WTC11 (cell line): ENCODE measurements at regions not wholly inside any gene's neighbourhood (a gene's known extent, or its start where the extent isn't known, plus 50 kb on each side); places are given as distances from the start of the nearest gene placed in this dataset.

Experiments
- ATAC-seq: fragments of 200-7000 bp; cut with Tn5 transposase; 2 replicates; pipeline ENCODE4 v1.10.0; 2021; ENCODE audit warnings: mild to moderate bottlenecking, moderate library complexity
- CTCF ChIA-PET: fragments of 300-600 bp; sonication (Branson Sonifier 250); formaldehyde crosslinking; loops from one replicate; lab custom pipeline; 2021; ENCODE audit warnings: antibody characterized with exemption; lab: Charles Lee
- POLR2A ChIA-PET: fragments of 350-600 bp; sonication (Branson Sonifier 250); formaldehyde crosslinking; loops from one replicate; lab custom pipeline; 2021; ENCODE audit warnings: antibody characterized with exemption; lab: Charles Lee
- DNase-seq: peaks from one replicate; pipeline ENCODE4 v3.0.0; 2021; ENCODE audit warnings: low spot score
- H3K27ac Mint-ChIP-seq: 2 replicates; pipeline ENCODE4 v1.8.0; 2021; ENCODE audit warnings: mixed read lengths
- H3K27me3 Mint-ChIP-seq: 2 replicates; pipeline ENCODE4 v1.8.0; 2021; ENCODE audit warnings: low read depth, mild to moderate bottlenecking, moderate library complexity, mixed read lengths
- H3K36me3 Mint-ChIP-seq: 2 replicates; pipeline ENCODE4 v1.8.0; 2021; ENCODE audit warnings: mixed read lengths
- H3K4me1 Mint-ChIP-seq: 2 replicates; pipeline ENCODE4 v1.8.0; 2022; ENCODE audit warnings: mixed read lengths
- H3K4me3 Mint-ChIP-seq: 2 replicates; pipeline ENCODE4 v1.8.0; 2021; ENCODE audit warnings: mild to moderate bottlenecking, moderate library complexity, mixed read lengths
- H3K9me3 Mint-ChIP-seq: 2 replicates; pipeline ENCODE4 v1.8.0; 2021; ENCODE audit warnings: mixed read lengths
- AR ChIP-seq: fragments of 250-450 bp; sonication (Bioruptor Pico); IDR thresholded peaks from 2 replicates; pipeline ENCODE4 v1.9.0; 2021; ENCODE audit warnings: mild to moderate bottlenecking
- CBFB ChIP-seq: sonication (generic); formaldehyde crosslinking; IDR thresholded peaks from 2 replicates; pipeline ENCODE4 v1.8.1; 2022; ENCODE audit warnings: mild to moderate bottlenecking, low read depth, missing genetic modification reagents
- E2F5 ChIP-seq: sonication (generic); formaldehyde crosslinking; IDR thresholded peaks from 2 replicates; pipeline ENCODE4 v1.8.1; 2022; ENCODE audit warnings: mild to moderate bottlenecking, moderate library complexity, missing genetic modification reagents
- EMX1 ChIP-seq: fragments of 250-450 bp; sonication (Bioruptor Pico); IDR thresholded peaks from 2 replicates; pipeline ENCODE4 v1.8.0; 2021; ENCODE audit warnings: mild to moderate bottlenecking
- GABPB1 ChIP-seq: sonication (generic); formaldehyde crosslinking; IDR thresholded peaks from 2 replicates; pipeline ENCODE4 v1.8.1; 2023; ENCODE audit warnings: mild to moderate bottlenecking, missing genetic modification reagents
- GTF2I ChIP-seq: fragments of 250-450 bp; sonication (Bioruptor Pico); conservative IDR thresholded peaks from 2 replicates; pipeline ENCODE4 v1.4.0; 2021; ENCODE audit warnings: mild to moderate bottlenecking
- JAZF1 ChIP-seq: fragments of 250-450 bp; sonication (Bioruptor Pico); IDR thresholded peaks from 2 replicates; pipeline ENCODE4 v1.9.0; 2021; ENCODE audit warnings: moderate library complexity, mild to moderate bottlenecking, inconsistent platforms
- JUN ChIP-seq: sonication (generic); formaldehyde crosslinking; IDR thresholded peaks from 2 replicates; pipeline ENCODE4 v1.8.0; 2023; ENCODE audit warnings: mild to moderate bottlenecking, missing genetic modification reagents
- NR3C1 ChIP-seq: sonication (generic); formaldehyde crosslinking; conservative IDR thresholded peaks from 2 replicates; pipeline ENCODE4 v1.8.1; 2023; ENCODE audit warnings: low read depth, mild to moderate bottlenecking, missing genetic modification reagents
- OVOL2 ChIP-seq: fragments of 250-450 bp; sonication (Bioruptor Pico); IDR thresholded peaks from 2 replicates; pipeline ENCODE4 v1.9.0; 2021; ENCODE audit warnings: mild to moderate bottlenecking, borderline replicate concordance
- SMAD3 ChIP-seq: sonication (generic); formaldehyde crosslinking; IDR thresholded peaks from 2 replicates; pipeline ENCODE4 v1.8.0; 2022; ENCODE audit warnings: missing genetic modification reagents, mild to moderate bottlenecking, borderline replicate concordance
- SMAD4 ChIP-seq: sonication (generic); formaldehyde crosslinking; IDR thresholded peaks from 2 replicates; pipeline ENCODE4 v1.8.0; 2022; ENCODE audit warnings: mild to moderate bottlenecking, missing genetic modification reagents
- SOX15 ChIP-seq: fragments of 250-450 bp; sonication (Bioruptor Pico); IDR thresholded peaks from 2 replicates; pipeline ENCODE4 v1.9.0; 2021; ENCODE audit warnings: mild to moderate bottlenecking
- TEAD1 ChIP-seq: sonication (generic); formaldehyde crosslinking; IDR thresholded peaks from 2 replicates; pipeline ENCODE4 v1.8.0; 2022; ENCODE audit warnings: mild to moderate bottlenecking, missing genetic modification reagents
- USF2 ChIP-seq: sonication (generic); formaldehyde crosslinking; IDR thresholded peaks from 2 replicates; pipeline ENCODE4 v1.8.1; 2023; ENCODE audit warnings: mild to moderate bottlenecking, missing genetic modification reagents, moderate library complexity
- ZBTB21 ChIP-seq: sonication (generic); formaldehyde crosslinking; IDR thresholded peaks from 2 replicates; pipeline ENCODE4 v1.8.1; 2023; ENCODE audit warnings: mild to moderate bottlenecking, missing genetic modification reagents, borderline replicate concordance
- ZMAT4 ChIP-seq: fragments of 250-450 bp; sonication (Bioruptor Pico); IDR thresholded peaks from 2 replicates; pipeline ENCODE4 v1.9.0; 2021; ENCODE audit warnings: mild to moderate bottlenecking
- ZNF138 ChIP-seq: sonication (generic); formaldehyde crosslinking; conservative IDR thresholded peaks from 2 replicates; pipeline ENCODE4 v1.8.1; 2022; ENCODE audit warnings: mild to moderate bottlenecking, moderate library complexity, missing genetic modification reagents
- ZNF232 ChIP-seq: sonication (generic); formaldehyde crosslinking; IDR thresholded peaks from 2 replicates; pipeline ENCODE4 v1.8.0; 2022; ENCODE audit warnings: mild to moderate bottlenecking, missing genetic modification reagents
- ZNF512 ChIP-seq: sonication (generic); formaldehyde crosslinking; IDR thresholded peaks from 2 replicates; pipeline ENCODE4 v1.8.1; 2022; ENCODE audit warnings: missing genetic modification reagents, borderline replicate concordance
- ZNF671 ChIP-seq: fragments of 250-450 bp; sonication (Bioruptor Pico); IDR thresholded peaks from 2 replicates; pipeline ENCODE4 v1.8.0; 2021; ENCODE audit warnings: mild to moderate bottlenecking
- TF ChIP-seq, protein P1 (sequence below): fragments of 250-450 bp; sonication (Bioruptor Pico); conservative IDR thresholded peaks from 2 replicates; pipeline ENCODE4 v1.9.0; 2021; ENCODE audit warnings: mild to moderate bottlenecking
- TF ChIP-seq, protein P2 (sequence below): sonication (generic); formaldehyde crosslinking; IDR thresholded peaks from 2 replicates; pipeline ENCODE4 v1.8.0; 2023; ENCODE audit warnings: missing genetic modification reagents, mild to moderate bottlenecking, borderline replicate concordance
- TF ChIP-seq, protein P3 (sequence below): sonication (generic); formaldehyde crosslinking; IDR thresholded peaks from 2 replicates; pipeline ENCODE4 v1.8.1; 2023; ENCODE audit warnings: mild to moderate bottlenecking, missing genetic modification reagents, moderate library complexity

DNA sequence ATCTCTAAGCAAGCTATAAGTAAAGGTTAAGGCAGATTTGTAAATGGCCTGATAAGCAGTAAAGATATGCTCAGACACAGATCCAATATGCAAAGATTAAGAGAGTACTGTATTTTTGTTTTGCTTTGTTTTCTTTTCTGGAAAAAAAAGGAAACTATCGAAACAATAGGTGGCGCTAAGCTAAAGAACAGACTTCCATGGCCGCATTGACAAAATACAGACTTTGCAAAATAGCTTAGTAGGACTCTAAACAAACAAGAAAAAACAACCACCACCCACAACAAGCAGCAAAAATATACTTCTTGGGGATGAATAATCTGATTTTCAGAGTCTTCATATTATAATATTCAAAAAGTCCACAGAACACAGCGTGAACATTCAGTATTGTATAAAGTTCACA, 758.4 kb upstream of the ROBO1 start:
- Mint-ChIP-seq H3K27me3 (no peaks in the 10 kb centered on the region), H3K27ac (no peak overlapping the region), H3K36me3 (peaks cover 5% of the 10 kb centered on the region), H3K4me1 (peaks cover 6% of the 10 kb centered on the region), H3K9me3 (peaks cover 23% of the 10 kb centered on the region), H3K4me3 (no peak overlapping the region)
- POLR2A ChIA-PET: no interaction called here
- no peak for TF ChIP-seq SMAD4 (CRISPR knock-in tag)
- no peak for TF ChIP-seq EMX1 (CRISPR knock-in tag)
- TF ChIP-seq AR (CRISPR knock-in tag): no peak
- no peak for TF ChIP-seq NR3C1
- TF ChIP-seq ZNF671 (CRISPR knock-in tag): no peak
- TF ChIP-seq JUN (CRISPR knock-in tag): no peak
- no peak for TF ChIP-seq ZBTB21 (CRISPR knock-in tag)
- no peak for TF ChIP-seq SOX15
- TF ChIP-seq ZNF512 (CRISPR knock-in tag): no peak
- no peak for TF ChIP-seq USF2 (CRISPR knock-in tag)
- TF ChIP-seq ZMAT4: no peak
- no peak for TF ChIP-seq ZNF232 (CRISPR knock-in tag)
- TF ChIP-seq JAZF1 (CRISPR knock-in tag): no peak
- no peak for TF ChIP-seq CBFB (CRISPR knock-in tag)
- no peak for TF ChIP-seq TEAD1
- TF ChIP-seq, protein P1, sequence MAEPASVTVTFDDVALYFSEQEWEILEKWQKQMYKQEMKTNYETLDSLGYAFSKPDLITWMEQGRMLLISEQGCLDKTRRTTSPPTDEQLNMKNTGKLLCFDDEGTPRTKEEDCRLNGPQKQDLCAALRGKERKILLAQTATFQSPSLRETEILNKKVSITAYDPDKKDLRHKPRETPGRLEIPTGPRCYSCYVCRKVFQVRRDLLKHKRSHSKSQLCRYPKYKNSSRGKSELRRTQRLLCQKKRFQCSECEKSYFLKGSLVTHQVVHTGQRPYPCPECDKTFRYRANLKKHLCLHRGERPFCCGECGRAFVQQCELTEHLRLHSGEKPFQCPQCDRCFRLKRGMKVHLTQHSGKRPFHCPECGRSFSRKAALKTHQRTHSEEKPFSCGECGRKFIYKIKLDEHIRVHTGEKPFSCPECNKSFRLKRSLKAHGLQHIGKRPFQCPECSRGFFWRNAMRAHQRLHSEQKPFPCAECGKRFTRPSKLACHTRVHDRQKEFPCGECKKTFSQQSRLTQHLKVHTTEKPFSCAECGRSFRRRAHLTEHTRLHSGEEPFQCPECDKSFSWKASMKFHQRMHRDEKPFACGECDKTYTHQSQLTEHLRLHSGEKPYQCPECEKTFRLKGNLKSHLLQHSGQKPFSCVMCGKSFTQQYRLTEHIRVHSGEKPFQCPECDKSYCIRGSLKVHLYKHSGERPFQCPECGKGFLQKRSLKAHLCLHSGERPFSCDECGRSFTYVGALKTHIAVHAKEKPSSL (CRISPR knock-in tag): no peak
- no peak for TF ChIP-seq E2F5 (CRISPR knock-in tag)
- CTCF ChIA-PET: interaction anchor here (0.6 to 1.7 kb wide), 7 partner anchors 10 to 594 kb away, joined by 3 to 6 read pairs (median 3); no protein-coding TSS in a partner anchor
- DNase-seq (no peak), ATAC-seq (no peak)

GRCh38 chr3:80521081-80521480, 753.3 kb upstream of the ROBO1 start:
- no peak for DNase-seq
- H3K4me3 Mint-ChIP-seq: no peak overlapping the region
- ChIA-PET CTCF (no interaction called here), POLR2A (no interaction called here)
- peaks cover 6% of the 10 kb centered on the region for H3K4me1 Mint-ChIP-seq
- no peaks in the 10 kb centered on the region for H3K27me3 Mint-ChIP-seq
- H3K27ac Mint-ChIP-seq: no peak overlapping the region
- no peaks in the 10 kb centered on the region for H3K9me3 Mint-ChIP-seq
- H3K36me3 Mint-ChIP-seq: no peaks in the 10 kb centered on the region
- ATAC-seq: no peak
- TF ChIP-seq ZNF138 (no peak), GTF2I (CRISPR knock-in tag) (no peak), GABPB1 (CRISPR knock-in tag) (no peak), SMAD3 (CRISPR knock-in tag) (no peak), OVOL2 (CRISPR knock-in tag) (no peak), ZBTB21 (CRISPR knock-in tag) (no peak)
- TF ChIP-seq, protein P2, sequence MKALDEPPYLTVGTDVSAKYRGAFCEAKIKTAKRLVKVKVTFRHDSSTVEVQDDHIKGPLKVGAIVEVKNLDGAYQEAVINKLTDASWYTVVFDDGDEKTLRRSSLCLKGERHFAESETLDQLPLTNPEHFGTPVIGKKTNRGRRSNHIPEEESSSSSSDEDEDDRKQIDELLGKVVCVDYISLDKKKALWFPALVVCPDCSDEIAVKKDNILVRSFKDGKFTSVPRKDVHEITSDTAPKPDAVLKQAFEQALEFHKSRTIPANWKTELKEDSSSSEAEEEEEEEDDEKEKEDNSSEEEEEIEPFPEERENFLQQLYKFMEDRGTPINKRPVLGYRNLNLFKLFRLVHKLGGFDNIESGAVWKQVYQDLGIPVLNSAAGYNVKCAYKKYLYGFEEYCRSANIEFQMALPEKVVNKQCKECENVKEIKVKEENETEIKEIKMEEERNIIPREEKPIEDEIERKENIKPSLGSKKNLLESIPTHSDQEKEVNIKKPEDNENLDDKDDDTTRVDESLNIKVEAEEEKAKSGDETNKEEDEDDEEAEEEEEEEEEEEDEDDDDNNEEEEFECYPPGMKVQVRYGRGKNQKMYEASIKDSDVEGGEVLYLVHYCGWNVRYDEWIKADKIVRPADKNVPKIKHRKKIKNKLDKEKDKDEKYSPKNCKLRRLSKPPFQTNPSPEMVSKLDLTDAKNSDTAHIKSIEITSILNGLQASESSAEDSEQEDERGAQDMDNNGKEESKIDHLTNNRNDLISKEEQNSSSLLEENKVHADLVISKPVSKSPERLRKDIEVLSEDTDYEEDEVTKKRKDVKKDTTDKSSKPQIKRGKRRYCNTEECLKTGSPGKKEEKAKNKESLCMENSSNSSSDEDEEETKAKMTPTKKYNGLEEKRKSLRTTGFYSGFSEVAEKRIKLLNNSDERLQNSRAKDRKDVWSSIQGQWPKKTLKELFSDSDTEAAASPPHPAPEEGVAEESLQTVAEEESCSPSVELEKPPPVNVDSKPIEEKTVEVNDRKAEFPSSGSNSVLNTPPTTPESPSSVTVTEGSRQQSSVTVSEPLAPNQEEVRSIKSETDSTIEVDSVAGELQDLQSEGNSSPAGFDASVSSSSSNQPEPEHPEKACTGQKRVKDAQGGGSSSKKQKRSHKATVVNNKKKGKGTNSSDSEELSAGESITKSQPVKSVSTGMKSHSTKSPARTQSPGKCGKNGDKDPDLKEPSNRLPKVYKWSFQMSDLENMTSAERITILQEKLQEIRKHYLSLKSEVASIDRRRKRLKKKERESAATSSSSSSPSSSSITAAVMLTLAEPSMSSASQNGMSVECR (CRISPR knock-in tag): no peak
- TF ChIP-seq, protein P3, sequence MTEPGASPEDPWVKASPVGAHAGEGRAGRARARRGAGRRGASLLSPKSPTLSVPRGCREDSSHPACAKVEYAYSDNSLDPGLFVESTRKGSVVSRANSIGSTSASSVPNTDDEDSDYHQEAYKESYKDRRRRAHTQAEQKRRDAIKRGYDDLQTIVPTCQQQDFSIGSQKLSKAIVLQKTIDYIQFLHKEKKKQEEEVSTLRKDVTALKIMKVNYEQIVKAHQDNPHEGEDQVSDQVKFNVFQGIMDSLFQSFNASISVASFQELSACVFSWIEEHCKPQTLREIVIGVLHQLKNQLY: no peak
